K562 (cell line): ENCODE measurements at regions not wholly inside any gene's neighbourhood (a gene's known extent, or its start where the extent isn't known, plus 50 kb on each side); places are given as distances from the start of the nearest gene placed in this dataset.

ENCODE experiments used
- ATAC-seq: fragments of 200-7000 bp; cut with Tn5 transposase; 3 replicates; pipeline ENCODE4 v1.9.1; 2020; ENCODE audit warnings: moderate library complexity
- BruUV-seq: library from RNA; stranded (reverse); fragments of 400-500 nt; replicated peaks from 2 replicates; lab custom pipeline; 2021; lab: Mats Ljungman, UMichigan
- CTCF ChIA-PET: fragments of 300-600 bp; formaldehyde crosslinking; extraction: SDS; loops from one replicate; lab custom pipeline; 2021; ENCODE audit warnings: low intra/inter-chr PET ratio; lab: Yijun Ruan, JAX
- POLR2A ChIA-PET: fragments of 300-600, 350-650 bp; sonication (Branson Sonifier 250); formaldehyde crosslinking; extraction: SDS; loops from one replicate; lab custom pipeline; 2021; ENCODE audit warnings: antibody characterized with exemption, inconsistent platforms; lab: Yijun Ruan, JAX
- DNase-seq, 4 experiments: peaks; one replicate each; pipeline versions ENCODE4 v3.0.0 to v3.0.0-alpha.2; 2011 to 2018; ENCODE audit warnings: low spot score in 3 of 4, mixed read lengths in 3 of 4; ENCODE audit errors: extremely low read depth in 1 of 4
- FAIRE-seq: peaks from 2 replicates; lab custom pipeline; 2011; peaks lifted over from hg19 to GRCh38; lab: Jason Lieb, UNC
- H2AFZ ChIP-seq: 2 replicates; pipeline ENCODE4 v1.6.0; 2011; ENCODE audit warnings: low read depth, low read length, control low read depth, inconsistent platforms
- H3K27ac ChIP-seq: fragments of 200-600 bp; 3 replicates; pipeline ENCODE4 v1.8.0; 2011; ENCODE audit warnings: low read depth, mild to moderate bottlenecking, control low read depth, inconsistent platforms, low read length, moderate library complexity, mixed read lengths; ENCODE audit errors: extremely low read depth
- H3K27me3 ChIP-seq, 2 experiments: fragments of 300-600 bp in 1 of 2; 2 replicates in 1 of 2; 3 replicates in 1 of 2; pipeline versions ENCODE4 v1.6.0 to v1.8.0; 2011; ENCODE audit warnings: inconsistent platforms in 2 of 2, low read length in 2 of 2, mild to moderate bottlenecking in 1 of 2, mixed read lengths in 1 of 2, moderate library complexity in 1 of 2; ENCODE audit not compliant: control insufficient read depth in 2 of 2, insufficient read depth in 2 of 2
- H3K36me3 ChIP-seq: fragments of 300-600 bp; 3 replicates; pipeline ENCODE4 v1.8.0; 2011; ENCODE audit warnings: mild to moderate bottlenecking, low read length, inconsistent platforms; ENCODE audit not compliant: control insufficient read depth, insufficient read depth
- H3K4me1 ChIP-seq, 2 experiments: fragments of 200-600 bp in 1 of 2; replicated peaks in 1 of 2; 2 replicates in 1 of 2; 3 replicates in 1 of 2; pipeline versions ENCODE4 v1.5.1 to v1.8.0; 2011; ENCODE audit warnings: inconsistent platforms in 2 of 2, low read length in 2 of 2, mild to moderate bottlenecking in 1 of 2, mixed read lengths in 1 of 2, moderate library complexity in 1 of 2; ENCODE audit not compliant: control insufficient read depth in 2 of 2, insufficient read depth in 2 of 2
- H3K4me2 ChIP-seq: 2 replicates; pipeline ENCODE4 v1.6.1; 2011; ENCODE audit warnings: low read length, control low read depth, inconsistent platforms, mixed read lengths; ENCODE audit not compliant: insufficient read depth
- H3K4me3 ChIP-seq: fragments of 200-600 bp; sonication (generic), shearing (Covaris generic); 2 replicates; pipeline ENCODE4 v1.5.1; 2016; ENCODE audit warnings: control low read depth, inconsistent platforms
- H3K79me2 ChIP-seq: fragments of 200-600 bp; 3 replicates; pipeline ENCODE4 v1.8.0; 2011; ENCODE audit warnings: low read length, inconsistent platforms; ENCODE audit not compliant: control insufficient read depth, insufficient read depth
- H3K9ac ChIP-seq, 2 experiments: 2 replicates each; pipeline versions ENCODE4 v1.6.0 to v1.6.1; 2011; ENCODE audit warnings: low read depth in 2 of 2, low read length in 2 of 2, control low read depth in 1 of 2, inconsistent platforms in 1 of 2, mild to moderate bottlenecking in 1 of 2, mixed read lengths in 1 of 2; ENCODE audit not compliant: insufficient read depth in 1 of 2
- H3K9me1 ChIP-seq: one replicate; pipeline ENCODE4 v1.6.0; 2011; ENCODE audit warnings: inconsistent platforms, mild to moderate bottlenecking, low read length, moderate library complexity; ENCODE audit not compliant: control insufficient read depth, insufficient read depth
- H3K9me3 ChIP-seq: replicated peaks from 2 replicates; pipeline ENCODE4 v1.5.1; 2011; ENCODE audit warnings: low read depth, low read length, inconsistent platforms; ENCODE audit not compliant: control insufficient read depth, insufficient read depth
- H4K20me1 ChIP-seq: replicated peaks from 2 replicates; pipeline ENCODE4 v1.6.1; 2011; ENCODE audit warnings: low read length, inconsistent platforms, mixed read lengths; ENCODE audit not compliant: control insufficient read depth, insufficient read depth
- CCNT2 ChIP-seq: IDR thresholded peaks from 2 replicates; pipeline ENCODE4 v1.6.1; 2011; ENCODE audit warnings: borderline replicate concordance, low read depth, mild to moderate bottlenecking, moderate library complexity, mixed read lengths, low read length; ENCODE audit not compliant: insufficient read length; ENCODE audit errors: extremely low read depth
- L3MBTL2 ChIP-seq: fragments of 450-650 bp; IDR thresholded peaks from 2 replicates; pipeline ENCODE4 v1.6.1; 2016; ENCODE audit warnings: mild to moderate bottlenecking, moderate library complexity
- PHF20 ChIP-seq: fragments of 450-650 bp; IDR thresholded peaks from 2 replicates; pipeline ENCODE4 v1.6.1; 2018; ENCODE audit not compliant: partially characterized antibody
- RFX5 ChIP-seq: IDR thresholded peaks from 2 replicates; pipeline ENCODE4 v1.6.1; 2011; ENCODE audit warnings: low read depth, mild to moderate bottlenecking, improper control_type of control experiment, low read length
- ZNF551 ChIP-seq: fragments of 250-450 bp; sonication (Bioruptor Pico); IDR thresholded peaks from 2 replicates; pipeline ENCODE4 v1.5.0; 2021; ENCODE audit warnings: mild to moderate bottlenecking, moderate library complexity
- ZNF639 ChIP-seq, 2 experiments: fragments of 200-800 bp in 1 of 2; sonication (Bioruptor generic) in 1 of 2; sonication (generic) in 1 of 2; formaldehyde crosslinking in 1 of 2; IDR thresholded peaks in 1 of 2; conservative IDR thresholded peaks in 1 of 2; 2 replicates each; pipeline versions ENCODE4 v1.5.0 to v1.6.1; 2016 to 2020; ENCODE audit warnings: missing compliant biosample characterization in 1 of 2, missing genetic modification characterization in 1 of 2, missing genetic modification reagents in 1 of 2
- WGBS: fragments of 100-300 bp; shearing (Covaris generic); methylation state at CpG from one replicate; pipeline ENCODE4 v1.1.6; 2016; ENCODE audit warnings: low coverage, mixed read lengths; ENCODE audit not compliant: insufficient coverage; ENCODE audit errors: missing lambda C conversion rate; 5-methylcytosine and 5-hydroxymethylcytosine counted together
- in situ Hi-C: fragments of 300-500 bp; cut with MboI; formaldehyde crosslinking; loops from 4 replicates; pipeline ENCODE4 v1.15.0; 2018; ENCODE audit warnings: inconsistent platforms, mixed read lengths
- intact Hi-C: fragments of 100-400 bp; cut with micrococcal nuclease; formaldehyde crosslinking; loops from 2 replicates; pipeline ENCODE4 v1.14.2; 2022

DNA sequence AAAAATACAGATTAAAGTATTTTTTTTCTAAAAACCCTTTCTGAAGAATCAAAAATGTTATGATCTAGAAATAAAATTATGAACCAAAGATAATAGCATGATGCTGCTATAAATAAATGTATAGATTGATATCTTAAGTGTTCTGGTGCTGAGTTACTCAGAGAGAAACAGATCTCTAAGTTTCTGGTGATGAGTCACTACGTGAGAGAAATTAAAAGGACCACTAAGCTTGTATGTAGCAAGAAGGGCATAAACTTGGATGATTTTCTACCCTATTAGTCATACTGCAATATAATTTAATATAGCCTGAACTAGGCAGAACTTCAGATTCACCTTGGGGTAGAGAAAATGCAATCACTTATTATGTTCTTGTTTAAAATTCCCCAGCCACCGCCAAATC lies 514.8 kb downstream of the AMY1C start:
- POLR2A ChIA-PET, result no interaction called here
- Histone ChIP-seq H2AFZ (no peak overlapping the region), H3K4me1 (no peaks in the 10 kb centered on the region), H3K27ac (no peak overlapping the region), H3K4me2 (no peak overlapping the region), H3K9ac (no peak overlapping the region), H3K4me3 (no peak overlapping the region), H4K20me1 (no peaks in the 10 kb centered on the region), H3K9me1 (no peaks in the 10 kb centered on the region), H3K79me2 (no peaks in the 10 kb centered on the region), H3K27me3 (no peaks in the 10 kb centered on the region), H3K36me3 (no peaks in the 10 kb centered on the region), H3K9me3 (no peaks in the 10 kb centered on the region)
- BruUV-seq, result no TSS peak
- DNase-seq, result no peak
- WGBS, result 0% methylated on average over 1 of the region's 2 CpGs
- FAIRE-seq, result no peak
- in situ Hi-C loops, result no loop called here
- ATAC-seq, result no peak
- intact Hi-C loops, result no loop called here
- CTCF ChIA-PET, result no interaction called here
- TF ChIP-seq ZNF551 (CRISPR knock-in tag) (no peak), L3MBTL2 (no peak), CCNT2 (no peak), RFX5 (no peak), ZNF639 (CRISPR knock-in tag; conservative IDR thresholded peaks at IDR 0.05 in 1 of 2, IDR thresholded peaks at IDR 0.05 in 1 of 2) (no peak), PHF20 (no peak)
